Thoracic aorta (tissue), 2 donors: ENCODE measurements at regions not wholly inside any gene's neighbourhood (a gene's known extent, or its start where the extent isn't known, plus 50 kb on each side); places are given as distances from the start of the nearest gene placed in this dataset.

ENCODE experiments used
- ATAC-seq: fragments of 150-250 bp; one replicate; pipeline ENCODE4 v1.8.0; 2017; ENCODE audit warnings: low read depth; ENCODE audit not compliant: insufficient number of reproducible peaks, low FRiP score
- DNase-seq: peaks from one replicate; pipeline ENCODE4 v3.0.0-alpha.2; 2020; ENCODE audit warnings: low spot score
- H3K27ac ChIP-seq, 2 donors: fragments of 200-600 bp; sonication (generic); 1 replicate in 1 of 2; 2 replicates in 1 of 2; pipeline ENCODE4 v1.5.1; 2016; ENCODE audit warnings: mild to moderate bottlenecking in 2 of 2, moderate library complexity in 2 of 2
- H3K27me3 ChIP-seq: fragments of 200-600 bp; sonication (generic); replicated peaks from 2 replicates; pipeline ENCODE4 v1.6.0; 2016; ENCODE audit warnings: mild to moderate bottlenecking; ENCODE audit not compliant: insufficient read depth
- H3K36me3 ChIP-seq: fragments of 200-600 bp; sonication (generic); one replicate; pipeline ENCODE4 v1.5.1; 2016
- H3K4me1 ChIP-seq, 2 donors: fragments of 200-600 bp; sonication (generic); 1 replicate in 1 of 2; 2 replicates in 1 of 2; pipeline versions ENCODE4 v1.5.1 to v1.6.0; 2016; ENCODE audit warnings: low read depth in 2 of 2, mild to moderate bottlenecking in 1 of 2; ENCODE audit not compliant: control insufficient read depth in 1 of 2
- H3K4me3 ChIP-seq: fragments of 200-600 bp; sonication (generic); 2 replicates; pipeline ENCODE4 v1.5.1; 2016; ENCODE audit warnings: mild to moderate bottlenecking
- H3K9me3 ChIP-seq: fragments of 200-600 bp; sonication (generic); 2 replicates; pipeline ENCODE4 v1.5.1; 2016
- CTCF ChIP-seq: fragments of 200-600 bp; sonication (generic); IDR thresholded peaks from one replicate; pipeline ENCODE4 v1.5.1; 2019; ENCODE audit warnings: antibody characterized with exemption

DNA sequence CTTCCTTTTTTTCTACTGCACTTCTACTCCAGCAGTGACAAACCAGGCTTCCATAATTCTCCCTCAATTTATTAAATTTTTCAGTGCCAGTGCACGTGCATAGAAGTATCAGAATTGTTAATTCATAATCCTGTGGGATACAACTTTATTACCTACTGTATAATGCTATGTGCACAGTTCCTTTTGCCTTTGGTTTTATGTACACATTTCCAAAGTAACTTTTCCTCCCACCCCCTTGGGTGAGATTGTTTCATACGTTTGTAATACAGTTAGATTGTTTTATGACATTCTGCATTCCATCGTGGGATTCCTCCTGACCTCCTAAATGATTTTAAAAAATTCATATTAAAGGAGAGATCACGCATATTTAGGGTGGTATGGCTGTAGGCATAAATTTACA lies 128.1 kb downstream of the TTC6 start:
- Histone ChIP-seq H3K4me1 (no peaks in the 10 kb centered on the region), H3K4me3 (no peak overlapping the region), H3K36me3 (no peaks in the 10 kb centered on the region), H3K27ac (no peak overlapping the region), H3K9me3 (no peaks in the 10 kb centered on the region), H3K27me3 (no peaks in the 10 kb centered on the region)
- DNase-seq: no peak
- ATAC-seq: no peak
- TF ChIP-seq CTCF: no peak

DNA sequence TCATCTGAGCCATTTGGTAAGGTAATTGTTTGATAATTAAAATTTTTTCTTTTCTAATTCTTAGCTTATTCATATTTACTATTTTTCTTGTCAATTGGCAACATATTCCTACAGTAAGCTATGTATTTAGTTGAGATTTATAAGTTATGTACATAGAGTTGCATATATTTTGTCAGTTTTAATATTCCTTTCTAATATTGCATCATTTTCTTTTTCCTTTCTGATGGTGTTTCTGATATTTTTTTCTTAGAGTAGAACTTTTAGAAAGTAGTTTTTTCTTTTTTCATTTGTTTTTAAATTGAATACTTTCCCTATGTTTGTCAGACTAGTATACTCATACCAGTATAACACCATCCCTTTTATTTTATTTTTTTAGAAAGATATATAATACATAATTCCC lies 131.3 kb downstream of the TTC6 start:
- DNase-seq: no peak
- H3K36me3 ChIP-seq: no peaks in the 10 kb centered on the region
- no peak overlapping the region for H3K4me3 ChIP-seq
- H3K27me3 ChIP-seq: no peaks in the 10 kb centered on the region
- TF ChIP-seq CTCF: no peak
- ATAC-seq: no peak
- H3K4me1 ChIP-seq: no peaks in the 10 kb centered on the region
- no peak overlapping the region for H3K27ac ChIP-seq
- H3K9me3 ChIP-seq: no peaks in the 10 kb centered on the region

GRCh38 chr14:37729218-37729617 lies 133.8 kb downstream of the TTC6 start:
- DNase-seq (no peak), ATAC-seq (no peak)
- TF ChIP-seq CTCF: no peak
- Histone ChIP-seq H3K4me3 (no peak overlapping the region), H3K27me3 (no peaks in the 10 kb centered on the region), H3K4me1 (no peaks in the 10 kb centered on the region), H3K9me3 (no peaks in the 10 kb centered on the region), H3K27ac (no peak overlapping the region), H3K36me3 (no peaks in the 10 kb centered on the region)

GRCh38 chr14:37731094-37731493 lies 135.7 kb downstream of the TTC6 start:
- H3K36me3 ChIP-seq: no peaks in the 10 kb centered on the region
- H3K27me3 ChIP-seq: no peaks in the 10 kb centered on the region
- H3K27ac ChIP-seq: no peak overlapping the region
- H3K4me1 ChIP-seq: no peaks in the 10 kb centered on the region
- no peak for TF ChIP-seq CTCF
- H3K9me3 ChIP-seq: no peaks in the 10 kb centered on the region
- no peak for DNase-seq
- no peak overlapping the region for H3K4me3 ChIP-seq
- no peak for ATAC-seq

GRCh38 chr14:37745657-37746056 lies 150.2 kb downstream of the TTC6 start:
- no peak overlapping the region for H3K4me3 ChIP-seq
- DNase-seq: no peak
- H3K9me3 ChIP-seq: no peaks in the 10 kb centered on the region
- no peaks in the 10 kb centered on the region for H3K27me3 ChIP-seq
- H3K4me1 ChIP-seq: no peaks in the 10 kb centered on the region
- no peak overlapping the region for H3K27ac ChIP-seq
- no peaks in the 10 kb centered on the region for H3K36me3 ChIP-seq
- no peak for TF ChIP-seq CTCF
- ATAC-seq: no peak
